H1 (cell line): ENCODE measurements at regions not wholly inside any gene's neighbourhood (a gene's known extent, or its start where the extent isn't known, plus 50 kb on each side); places are given as distances from the start of the nearest gene placed in this dataset.

ENCODE experiments used
- CTCF ChIA-PET: fragments of 300-600 bp; sonication (Branson Sonifier 250); formaldehyde crosslinking; loops from one replicate; lab custom pipeline; 2021; ENCODE audit not compliant: partially characterized antibody; lab: Charles Lee
- POLR2A ChIA-PET: fragments of 300-600 bp; sonication (Branson Sonifier 250); formaldehyde crosslinking; loops from one replicate; lab custom pipeline; 2021; ENCODE audit warnings: inconsistent platforms; ENCODE audit not compliant: partially characterized antibody; lab: Charles Lee
- DNase-seq, 2 experiments: peaks; one replicate each; pipeline versions ENCODE4 v3.0.0 to v3.0.0-alpha.2; 2010 to 2022; ENCODE audit warnings: low spot score in 2 of 2, low read depth in 1 of 2, mixed read lengths in 1 of 2
- FAIRE-seq: peaks from 2 replicates; lab custom pipeline; 2011; peaks lifted over from hg19 to GRCh38; lab: Jason Lieb, UNC
- H2AFZ ChIP-seq: 2 replicates; pipeline ENCODE4 v1.8.1; 2012; ENCODE audit warnings: low read length, inconsistent platforms
- H2AK5ac ChIP-seq: 2 replicates; pipeline ENCODE4 v1.6.1; 2013; ENCODE audit warnings: low read depth, low read length
- H2BK120ac ChIP-seq: replicated peaks from 2 replicates; pipeline ENCODE3; 2013; ENCODE audit warnings: low read depth, low read length, inconsistent platforms
- H2BK12ac ChIP-seq: 2 replicates; pipeline ENCODE4 v1.6.1; 2013; ENCODE audit warnings: low read depth, low read length
- H2BK15ac ChIP-seq: 2 replicates; pipeline ENCODE4 v1.6.1; 2013; ENCODE audit warnings: low read length
- H2BK20ac ChIP-seq: 2 replicates; pipeline ENCODE4 v1.6.1; 2013; ENCODE audit warnings: low read length
- H2BK5ac ChIP-seq: 2 replicates; pipeline ENCODE4 v1.6.1; 2013; ENCODE audit warnings: low read depth, low read length
- H3K14ac ChIP-seq: 2 replicates; pipeline ENCODE4 v1.6.1; 2013; ENCODE audit warnings: inconsistent platforms; ENCODE audit not compliant: insufficient read length
- H3K18ac ChIP-seq: 2 replicates; pipeline ENCODE4 v1.6.1; 2013; ENCODE audit warnings: low read length; ENCODE audit errors: extremely low read depth
- H3K23ac ChIP-seq: 2 replicates; pipeline ENCODE4 v1.6.1; 2013; ENCODE audit warnings: inconsistent platforms; ENCODE audit not compliant: insufficient read length
- H3K23me2 ChIP-seq: 2 replicates; pipeline ENCODE4 v1.6.1; 2013; ENCODE audit warnings: low read depth, low read length
- H3K27ac ChIP-seq: 2 replicates; pipeline ENCODE4 v1.6.1; 2011; ENCODE audit warnings: low read depth, low read length, inconsistent platforms
- H3K27me3 ChIP-seq, 4 experiments: replicated peaks in 1 of 4; 1 replicate in 1 of 4; 2 replicates in 3 of 4; pipeline versions ENCODE4 v1.6.1 to v1.8.1; 2011 to 2013; ENCODE audit warnings: low read length in 3 of 4, mild to moderate bottlenecking in 3 of 4, inconsistent platforms in 2 of 4, mixed read lengths in 2 of 4, moderate library complexity in 1 of 4; ENCODE audit not compliant: control insufficient read depth in 3 of 4, insufficient read depth in 3 of 4; ENCODE audit errors: extremely low read depth in 1 of 4
- H3K36me3 ChIP-seq, 4 experiments: 2 replicates each; pipeline versions ENCODE4 v1.6.1 to v1.8.1; 2011 to 2013; ENCODE audit warnings: mild to moderate bottlenecking in 4 of 4, low read length in 3 of 4, moderate library complexity in 2 of 4, control low read depth in 1 of 4, inconsistent platforms in 1 of 4; ENCODE audit not compliant: insufficient read depth in 4 of 4, control insufficient read depth in 2 of 4
- H3K4ac ChIP-seq: replicated peaks from 2 replicates; pipeline ENCODE3; 2013; ENCODE audit warnings: low read length, low read depth, mixed read lengths, inconsistent platforms; ENCODE audit not compliant: insufficient read length
- H3K4me1 ChIP-seq, 4 experiments: replicated peaks in 1 of 4; 1 replicate in 1 of 4; 2 replicates in 3 of 4; pipeline versions ENCODE4 v1.6.1 to v1.8.1; 2011 to 2013; ENCODE audit warnings: low read length in 3 of 4, inconsistent platforms in 2 of 4, mixed read lengths in 1 of 4; ENCODE audit not compliant: insufficient read depth in 4 of 4, control insufficient read depth in 3 of 4
- H3K4me2 ChIP-seq, 2 experiments: 2 replicates each; pipeline versions ENCODE4 v1.6.1 to v1.8.1; 2011 to 2013; ENCODE audit warnings: low read depth in 2 of 2, low read length in 2 of 2, control low read depth in 1 of 2, inconsistent platforms in 1 of 2, mild to moderate bottlenecking in 1 of 2; ENCODE audit not compliant: insufficient read depth in 1 of 2
- H3K4me3 ChIP-seq, 4 experiments: fragments of 200-600, 300-600 bp in 1 of 4; sonication (generic), shearing (Covaris generic), sonication (Bioruptor Twin) in 1 of 4; 2 replicates each; pipeline versions ENCODE4 v1.5.1 to v1.8.1; 2011 to 2016; ENCODE audit warnings: low read length in 4 of 4, low read depth in 3 of 4, control low read depth in 2 of 4, inconsistent platforms in 2 of 4, mild to moderate bottlenecking in 2 of 4, mixed read lengths in 1 of 4, moderate library complexity in 1 of 4; ENCODE audit not compliant: insufficient read depth in 2 of 4; ENCODE audit errors: extremely low read depth in 1 of 4
- H3K56ac ChIP-seq: replicated peaks from 2 replicates; pipeline ENCODE3; 2013; ENCODE audit warnings: low read depth, mild to moderate bottlenecking, mixed read lengths, low read length, inconsistent platforms; ENCODE audit not compliant: insufficient read length
- H3K79me1 ChIP-seq: 2 replicates; pipeline ENCODE4 v1.6.1; 2013; ENCODE audit warnings: low read depth, low read length, control low read depth
- H3K79me2 ChIP-seq, 2 experiments: 2 replicates each; pipeline versions ENCODE4 v1.6.1 to v1.8.1; 2012 to 2013; ENCODE audit warnings: low read length in 2 of 2, mild to moderate bottlenecking in 2 of 2, inconsistent platforms in 1 of 2; ENCODE audit not compliant: insufficient read depth in 2 of 2, control insufficient read depth in 1 of 2
- H3K9ac ChIP-seq, 4 experiments: replicated peaks in 1 of 4; 1 replicate in 1 of 4; 2 replicates in 3 of 4; pipeline versions ENCODE4 v1.6.1 to v1.8.1; 2011 to 2013; ENCODE audit warnings: low read depth in 3 of 4, low read length in 3 of 4, control low read depth in 2 of 4, mild to moderate bottlenecking in 2 of 4, moderate library complexity in 2 of 4, inconsistent platforms in 1 of 4; ENCODE audit errors: extremely low read depth in 1 of 4
- H3K9me3 ChIP-seq, 2 experiments: 2 replicates each; pipeline versions ENCODE4 v1.6.1 to v1.8.1; 2012 to 2013; ENCODE audit warnings: mild to moderate bottlenecking in 2 of 2, moderate library complexity in 2 of 2, control low read depth in 1 of 2, inconsistent platforms in 1 of 2, low read depth in 1 of 2, low read length in 1 of 2, mixed read lengths in 1 of 2; ENCODE audit not compliant: insufficient read depth in 2 of 2
- H4K20me1 ChIP-seq, 2 experiments: replicated peaks in 1 of 2; 2 replicates each; pipeline versions ENCODE3 to v1.8.1; 2011 to 2013; ENCODE audit warnings: inconsistent platforms in 2 of 2, low read length in 2 of 2, mild to moderate bottlenecking in 1 of 2; ENCODE audit not compliant: insufficient read depth in 2 of 2, control insufficient read depth in 1 of 2
- H4K5ac ChIP-seq: 2 replicates; pipeline ENCODE4 v1.6.1; 2013; ENCODE audit warnings: low read length, low read depth, mixed read lengths, inconsistent platforms; ENCODE audit not compliant: insufficient read length
- H4K8ac ChIP-seq: 2 replicates; pipeline ENCODE4 v1.8.0; 2013; ENCODE audit warnings: mild to moderate bottlenecking, moderate library complexity, low read length, inconsistent platforms; ENCODE audit not compliant: insufficient read depth; ENCODE audit errors: extremely low read depth
- H4K91ac ChIP-seq: replicated peaks from 2 replicates; pipeline ENCODE3; 2013; ENCODE audit warnings: low read length, mixed read lengths, inconsistent platforms; ENCODE audit not compliant: insufficient read length
- CEBPB ChIP-seq: IDR thresholded peaks from 2 replicates; pipeline ENCODE4 v1.6.1; 2012; ENCODE audit warnings: low read depth, low read length
- CTBP2 ChIP-seq: IDR thresholded peaks from 2 replicates; pipeline ENCODE4 v1.7.0; 2011; ENCODE audit warnings: borderline replicate concordance, mild to moderate bottlenecking, moderate library complexity, mixed read lengths, low read length; ENCODE audit not compliant: insufficient read depth, insufficient read length
- EP300 ChIP-seq, 2 experiments: IDR thresholded peaks; 1 replicate in 1 of 2; 2 replicates in 1 of 2; pipeline ENCODE4 v1.6.1; 2011 to 2012; ENCODE audit warnings: low read depth in 2 of 2, low read length in 2 of 2, mild to moderate bottlenecking in 2 of 2, borderline replicate concordance in 1 of 2, inconsistent platforms in 1 of 2, moderate library complexity in 1 of 2
- JUND ChIP-seq: IDR thresholded peaks from 2 replicates; pipeline ENCODE4 v1.6.1; 2011; ENCODE audit warnings: mild to moderate bottlenecking, improper control_type of control experiment, low read length
- MAFK ChIP-seq: IDR thresholded peaks from 2 replicates; pipeline ENCODE4 v1.6.1; 2012; ENCODE audit warnings: low read depth, mild to moderate bottlenecking, improper control_type of control experiment, low read length
- RBBP5 ChIP-seq: IDR thresholded peaks from 2 replicates; pipeline ENCODE4 v1.7.1; 2012; ENCODE audit warnings: low read depth, mild to moderate bottlenecking, inconsistent platforms, low read length, moderate library complexity, borderline replicate concordance
- WGBS, 2 experiments: shearing (Covaris generic) in 1 of 2; methylation state at CpG; one replicate each; pipeline versions ENCODE4 v1.1.6 to v1.1.7; 2013 to 2015; ENCODE audit warnings: low lambda C conversion rate in 2 of 2, mixed read lengths in 2 of 2, inconsistent platforms in 1 of 2, low coverage in 1 of 2, missing lambda C conversion rate in 1 of 2; ENCODE audit not compliant: insufficient replicate concordance in 2 of 2, insufficient coverage in 1 of 2, insufficient read length in 1 of 2; ENCODE audit errors: extremely low coverage in 1 of 2, missing lambda C conversion rate in 1 of 2; 5-methylcytosine and 5-hydroxymethylcytosine counted together

DNA sequence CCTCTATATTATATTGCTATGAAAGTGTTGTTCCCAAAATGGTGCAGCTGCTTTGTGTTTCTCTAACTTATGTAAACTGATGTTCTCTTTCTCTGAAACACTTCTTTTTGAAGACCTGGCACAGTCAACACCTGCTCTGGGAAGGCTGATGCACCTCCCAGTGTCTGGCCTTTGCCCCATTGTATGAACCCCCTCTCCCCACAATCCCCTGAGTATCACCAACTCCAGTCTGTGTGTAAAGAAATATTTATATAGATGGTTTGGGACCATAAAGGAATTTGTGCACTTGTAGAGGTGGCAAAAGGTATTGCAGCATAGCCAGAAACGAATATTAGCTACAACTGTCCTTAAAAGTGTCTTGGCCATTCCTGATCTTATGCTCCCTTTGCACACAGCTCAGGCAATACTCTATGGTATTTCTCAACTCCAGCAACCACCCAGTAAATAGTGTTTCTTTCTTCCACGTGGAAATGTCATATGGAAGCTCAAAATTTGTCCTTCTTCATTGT is 365.2 kb upstream of the DDI1 start:
- Histone ChIP-seq H4K8ac (no peak overlapping the region), H2AK5ac (no peak overlapping the region), H3K27me3 (peaks cover 0 to 2% (median 0%) of the 10 kb centered on the region in 4 experiments; a peak in 2 of 7 replicates), H3K27ac (no peak overlapping the region), H3K79me2 (no peaks in the 10 kb centered on the region), H2AFZ (no peak overlapping the region), H4K5ac (no peak overlapping the region), H3K23ac (no peak overlapping the region), H2BK20ac (no peak overlapping the region), H3K4me2 (no peak overlapping the region), H4K20me1 (peaks cover 0 to 1% of the 10 kb centered on the region in 2 experiments), H3K18ac (no peak overlapping the region), H2BK15ac (no peak overlapping the region), H3K14ac (no peak overlapping the region), H2BK5ac (no peak overlapping the region), H3K23me2 (no peaks in the 10 kb centered on the region), H3K36me3 (no peaks in the 10 kb centered on the region), H3K9me3 (no peaks in the 10 kb centered on the region), H3K4me1 (no peaks in the 10 kb centered on the region), H3K56ac (no peak overlapping the region), H2BK120ac (no peak overlapping the region), H3K4ac (no peak overlapping the region), H3K79me1 (no peaks in the 10 kb centered on the region), H2BK12ac (no peak overlapping the region), H3K4me3 (no peak overlapping the region), H3K9ac (no peak overlapping the region), H4K91ac (no peak overlapping the region)
- ChIA-PET CTCF (interaction anchor here (0.6 to 4.8 kb wide), 10 partner anchors 9 to 1053 kb away, joined by 3 to 32 read pairs (median 4); no protein-coding TSS in a partner anchor), POLR2A (no interaction called here)
- TF ChIP-seq RBBP5, result no peak
- no peak for TF ChIP-seq CTBP2
- TF ChIP-seq JUND, result no peak
- no peak for TF ChIP-seq EP300 (IDR thresholded peaks at IDR 0.05; ENCODE audit: borderline replicate concordance in 1 of 2, low read depth in 2 of 2, low read length in 2 of 2)
- TF ChIP-seq CEBPB, result no peak
- no peak for TF ChIP-seq MAFK
- DNase-seq (no peak), FAIRE-seq (no peak)
- 68% methylated on average over 2 of the region's 2 CpGs; no CpG with 5 or more reads in 1 of the 2 experiments for WGBS, 2 experiments
